GM19324 (cell line): ENCODE measurements at regions not wholly inside any gene's neighbourhood (a gene's known extent, or its start where the extent isn't known, plus 50 kb on each side); places are given as distances from the start of the nearest gene placed in this dataset.
"Not testable (repeated sequence)": the region's sequence is repeated elsewhere in the genome, so short reads cannot be mapped to it uniquely, and the experiment has no call there.

ENCODE experiments used
- ATAC-seq: cut with Tn5 transposase; IDR thresholded peaks from one replicate; pipeline ENCODE4 v1.9.1; 2021; ENCODE audit warnings: mild to moderate bottlenecking, moderate library complexity; ENCODE audit not compliant: unreplicated experiment, low FRiP score

GRCh38 chr1:196160066-196160795 is 448.0 kb downstream of the KCNT2 start:
- ATAC-seq, result no peak

- ATAC-seq, result no peak
Observed at GRCh38 chr1:196155586-196155985, 452.7 kb downstream of the KCNT2 start.

- no peak for ATAC-seq
Observed at GRCh38 chr1:196152975-196153374, 455.3 kb downstream of the KCNT2 start.

- ATAC-seq, result peak; percentile 82
Observed at GRCh38 chr1:196152086-196152485, 456.2 kb downstream of the KCNT2 start.

GRCh38 chr1:196148367-196148970 is 459.8 kb downstream of the KCNT2 start:
- no peak for ATAC-seq

GRCh38 chr1:196147530-196147929 is 460.7 kb downstream of the KCNT2 start:
- ATAC-seq, result no peak

GRCh38 chr1:196145151-196145550 is 463.1 kb downstream of the KCNT2 start:
- not testable (repeated sequence) for ATAC-seq

GRCh38 chr1:196144588-196144987 is 463.7 kb downstream of the KCNT2 start:
- ATAC-seq, result no peak

- ATAC-seq, result no peak
Observed at GRCh38 chr1:196143602-196144342, 464.5 kb downstream of the KCNT2 start.

- no peak for ATAC-seq
Observed at GRCh38 chr1:196142111-196142640, 466.1 kb downstream of the KCNT2 start.

GRCh38 chr1:196136396-196136795 is 471.8 kb downstream of the KCNT2 start:
- no peak for ATAC-seq

- no peak for ATAC-seq
Observed at GRCh38 chr1:196131691-196132090, 476.5 kb downstream of the KCNT2 start.

GRCh38 chr1:196128835-196129234 is 479.4 kb downstream of the KCNT2 start:
- no peak for ATAC-seq

GRCh38 chr1:196121181-196121580 is 487.1 kb downstream of the KCNT2 start:
- no peak for ATAC-seq

- ATAC-seq, result no peak
Observed at GRCh38 chr1:196115646-196116045, 492.6 kb downstream of the KCNT2 start.

- ATAC-seq, result no peak
Observed at GRCh38 chr1:196114193-196114592, 494.0 kb downstream of the KCNT2 start.

GRCh38 chr1:196108990-196109389 is 499.2 kb downstream of the KCNT2 start:
- ATAC-seq, result not testable (repeated sequence)

- no peak for ATAC-seq
Observed at GRCh38 chr1:196105901-196106300, 502.3 kb downstream of the KCNT2 start.

- no peak for ATAC-seq
Observed at GRCh38 chr1:196102826-196103225, 505.4 kb downstream of the KCNT2 start.

GRCh38 chr1:196098000-196098399 is 510.2 kb downstream of the KCNT2 start:
- ATAC-seq, result no peak

GRCh38 chr1:196094821-196095220 is 513.4 kb downstream of the KCNT2 start:
- no peak for ATAC-seq
